ENCODE measurements at regions not wholly inside any gene's neighbourhood (a gene's known extent, or its start where the extent isn't known, plus 50 kb on each side); places are given as distances from the start of the nearest gene placed in this dataset.
"Not testable (repeated sequence)": the region's sequence is repeated elsewhere in the genome, so short reads cannot be mapped to it uniquely, and the experiment has no call there.

DNA sequence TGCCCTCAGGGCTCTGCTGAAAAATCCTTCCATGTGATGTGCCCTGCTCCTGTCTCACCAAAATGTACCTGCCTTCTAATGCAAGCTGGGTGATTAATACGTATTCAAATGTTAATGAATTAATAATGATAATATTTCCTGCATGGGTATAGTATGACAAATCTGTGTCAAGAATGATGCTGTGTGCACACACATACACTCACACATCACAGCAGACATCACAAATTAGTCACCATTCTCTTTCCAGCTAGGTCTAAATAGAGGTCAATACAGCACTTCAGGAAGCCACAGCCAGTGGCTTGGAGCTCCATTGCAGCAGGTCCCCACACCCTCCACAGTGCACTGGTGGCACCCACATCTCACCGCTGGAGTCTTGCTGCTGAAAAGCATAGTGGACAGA lies 681.2 kb upstream of the NRP1 start:
- no peak for DNase-seq (ENCODE audit: low read depth)

DNA sequence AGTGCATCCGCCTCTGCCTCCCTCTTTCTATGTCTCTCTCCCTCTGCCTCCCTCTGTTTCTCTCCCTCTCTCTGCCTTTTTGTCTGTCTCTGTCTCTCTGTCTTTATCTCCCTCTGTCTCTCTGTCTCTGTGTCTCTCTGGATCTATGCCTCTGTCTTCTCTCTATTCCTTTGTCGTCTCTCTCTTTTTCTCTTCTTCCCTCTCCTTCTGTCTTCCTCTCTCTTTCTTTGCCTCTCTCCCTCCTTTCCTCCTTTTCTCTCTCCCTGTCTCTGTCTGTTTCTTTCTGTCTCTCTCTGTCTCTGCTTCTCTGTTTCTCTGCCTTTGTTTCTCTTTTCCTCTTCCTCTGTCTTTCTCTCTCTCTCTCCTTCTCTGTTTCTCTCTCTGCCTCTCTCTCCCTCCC lies 678.8 kb upstream of the NRP1 start:
- no peak for DNase-seq (ENCODE audit: low read depth)

DNA sequence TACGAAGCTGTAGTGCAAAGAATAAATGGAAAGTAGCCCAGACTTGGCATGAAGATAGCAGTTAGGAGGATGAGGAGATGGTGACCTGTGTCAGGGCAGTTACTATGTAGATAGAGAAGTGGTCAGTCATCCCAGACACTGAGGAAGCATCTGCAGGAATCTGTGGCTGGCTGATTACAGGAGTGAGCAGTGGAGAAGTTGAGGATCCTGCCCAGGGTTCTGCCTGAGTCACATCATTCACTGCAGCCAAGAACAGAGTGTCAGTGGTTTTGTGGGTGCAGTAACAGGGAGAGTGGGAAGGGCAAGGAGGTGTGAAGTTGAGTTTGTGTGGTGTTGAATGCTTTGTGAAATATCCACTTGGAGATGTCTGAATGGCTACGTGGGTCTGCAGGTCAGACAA lies 676.4 kb upstream of the NRP1 start:
- DNase-seq (ENCODE audit: low read depth) = no peak

DNA sequence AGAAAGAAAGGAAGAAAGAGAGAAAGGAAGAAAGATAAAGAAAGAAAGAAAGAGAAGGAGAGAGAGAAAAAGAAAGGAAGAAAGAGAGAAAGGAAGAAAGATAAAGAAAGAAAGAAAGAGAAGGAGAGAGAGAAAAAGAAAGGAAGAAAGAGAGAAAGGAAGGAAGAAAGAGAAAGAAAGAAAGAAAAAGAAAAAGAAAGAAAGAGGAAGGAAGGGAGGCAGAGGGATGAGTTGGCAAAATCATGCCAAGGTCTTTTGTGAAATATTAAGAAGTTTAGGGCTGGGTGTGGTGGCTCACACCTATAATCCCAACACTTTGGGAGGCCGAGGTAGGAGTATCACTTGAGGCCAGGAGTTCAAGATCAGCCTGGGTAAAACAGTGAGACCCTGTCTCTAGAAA lies 675.8 kb upstream of the NRP1 start:
- not testable (repeated sequence) for DNase-seq (ENCODE audit: low read depth)

DNA sequence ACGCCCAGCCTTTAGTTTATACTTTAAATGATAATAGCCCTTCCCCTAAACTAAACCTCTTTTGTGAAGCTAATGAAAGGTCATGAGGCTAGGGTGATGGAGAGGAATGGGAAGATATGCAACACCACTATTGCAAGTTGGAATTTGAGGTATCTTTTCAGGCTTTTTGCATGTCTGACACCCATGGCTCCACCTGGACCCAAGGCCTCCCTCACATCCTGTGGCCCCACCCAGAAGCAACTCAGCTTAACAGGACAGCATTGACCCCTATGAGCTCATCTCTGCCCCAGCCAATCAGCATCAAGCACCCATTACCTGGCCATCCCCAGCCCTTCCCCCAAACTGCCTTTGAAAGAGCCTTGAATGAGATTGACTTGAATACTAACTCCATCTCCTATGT lies 674.2 kb upstream of the NRP1 start:
- no peak for DNase-seq (ENCODE audit: low read depth)

DNA sequence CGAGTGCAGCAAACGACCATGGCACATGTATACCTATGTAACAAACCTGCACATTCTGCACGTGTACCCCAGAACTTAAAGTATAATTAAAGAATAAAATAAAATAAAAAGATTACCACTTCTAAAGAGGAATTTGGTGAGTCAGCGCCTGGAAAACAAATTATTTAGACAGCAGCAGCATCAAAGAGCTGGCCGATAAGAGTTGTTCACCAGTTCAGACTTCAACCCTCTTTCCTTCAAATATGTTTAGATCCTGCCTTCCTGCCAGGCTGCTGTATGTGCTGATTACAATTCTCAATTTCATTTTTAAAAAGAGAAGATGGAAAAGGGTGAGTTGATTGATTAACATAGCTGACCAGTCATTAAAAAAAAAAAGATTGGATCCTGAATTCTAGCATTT lies 672.0 kb upstream of the NRP1 start:
- DNase-seq (ENCODE audit: low read depth) = no peak

DNA sequence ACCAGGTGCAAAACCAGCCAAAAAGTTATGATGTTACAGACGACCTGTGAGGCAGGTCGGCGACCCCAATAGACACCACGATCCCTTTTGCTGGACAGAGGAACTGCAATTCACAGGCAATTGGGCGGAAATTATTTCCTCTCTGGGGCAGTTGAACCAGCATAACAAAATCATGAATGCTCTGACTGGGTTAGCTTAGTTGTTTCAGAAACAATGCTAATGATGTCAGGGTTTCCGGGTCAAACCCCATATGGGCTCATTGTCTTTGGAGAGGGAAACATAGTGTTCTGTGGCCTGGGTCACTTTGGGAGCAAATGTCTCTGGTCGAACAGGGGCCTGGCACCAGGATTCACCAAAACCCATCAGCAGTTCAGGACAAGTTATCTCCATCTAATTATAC lies 669.1 kb upstream of the NRP1 start:
- no peak for DNase-seq (ENCODE audit: low read depth)

DNA sequence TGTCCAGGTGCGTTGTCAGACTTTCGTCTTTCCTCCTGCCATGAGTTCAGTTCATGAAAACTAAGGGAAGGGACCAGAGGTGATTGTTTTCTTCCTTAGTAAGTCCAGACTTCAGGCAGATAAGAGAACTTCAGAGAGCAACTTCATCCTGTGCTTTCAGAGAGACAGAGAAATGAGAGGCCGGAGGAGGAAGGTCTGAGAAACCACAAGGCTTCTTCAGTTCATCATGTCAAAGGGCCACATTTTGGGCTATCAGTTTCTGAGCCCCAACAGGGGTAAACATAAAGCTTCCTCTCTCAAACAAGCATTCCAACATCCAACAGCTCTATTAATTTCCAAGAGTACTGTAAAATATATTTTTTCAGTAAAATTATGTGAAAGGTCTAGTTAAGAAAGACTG lies 668.4 kb upstream of the NRP1 start:
- no peak for DNase-seq (ENCODE audit: low read depth)

DNA sequence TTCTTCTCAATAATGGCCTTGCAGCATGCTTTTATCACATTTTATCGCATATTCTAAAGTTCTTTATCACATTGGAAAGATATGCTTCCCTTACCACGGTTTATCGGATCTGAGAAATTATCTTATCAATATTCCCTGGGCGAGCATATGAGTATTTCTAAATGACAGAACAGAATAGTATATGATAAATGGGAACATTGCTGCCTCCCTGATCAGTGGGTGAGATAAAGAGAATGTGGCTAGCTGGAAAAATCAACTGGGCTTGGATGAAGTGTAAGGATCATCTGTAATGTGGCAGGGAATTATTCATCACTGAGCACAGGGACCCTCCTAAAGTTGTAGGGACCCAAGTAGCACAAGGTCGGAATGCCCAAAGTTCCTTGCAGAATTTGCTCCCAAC lies 667.4 kb upstream of the NRP1 start:
- no peak for DNase-seq (ENCODE audit: low read depth)

DNA sequence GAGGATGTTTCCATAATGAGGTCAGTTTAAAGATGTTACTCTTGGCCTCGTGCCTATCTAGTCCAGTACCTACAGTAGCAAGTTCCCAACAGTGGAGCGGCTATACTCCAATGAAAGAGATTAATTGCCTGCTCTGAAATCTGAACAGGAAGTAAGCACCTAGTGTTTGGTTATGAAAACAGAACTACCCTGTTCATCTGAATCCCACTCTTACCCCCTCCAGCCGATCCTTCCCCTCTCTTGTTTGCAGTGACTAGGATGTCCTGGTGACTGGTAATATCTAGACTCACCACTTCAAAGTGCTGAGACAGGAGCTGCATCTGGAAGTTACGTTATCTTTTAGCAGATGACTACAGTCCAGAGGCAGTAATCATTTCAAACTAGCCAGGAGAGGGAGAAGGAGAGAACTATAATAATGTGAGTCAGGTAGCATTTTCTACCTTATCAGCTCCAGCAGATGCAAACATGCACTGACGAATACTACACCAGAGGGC lies 666.7 kb upstream of the NRP1 start:
- no peak for DNase-seq (ENCODE audit: low read depth)

DNA sequence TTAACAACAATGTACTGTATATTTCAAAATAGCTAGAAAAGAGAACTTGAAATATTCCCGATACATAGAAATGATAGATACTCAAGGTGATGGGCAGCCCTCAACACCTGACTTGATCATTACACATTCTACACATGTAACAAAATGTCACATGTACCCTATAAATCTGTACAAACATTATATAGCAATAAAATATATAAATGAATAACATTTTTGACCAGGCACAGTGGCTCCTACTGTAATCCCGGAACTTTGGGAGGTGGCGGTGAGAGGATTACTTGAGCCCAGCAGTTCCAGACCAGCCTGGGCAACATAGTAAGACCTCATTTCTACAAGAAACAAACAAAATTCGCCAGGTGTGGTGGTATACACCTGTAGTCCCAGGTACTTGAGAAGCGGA lies 659.5 kb upstream of the NRP1 start:
- DNase-seq (ENCODE audit: low read depth) = no peak

DNA sequence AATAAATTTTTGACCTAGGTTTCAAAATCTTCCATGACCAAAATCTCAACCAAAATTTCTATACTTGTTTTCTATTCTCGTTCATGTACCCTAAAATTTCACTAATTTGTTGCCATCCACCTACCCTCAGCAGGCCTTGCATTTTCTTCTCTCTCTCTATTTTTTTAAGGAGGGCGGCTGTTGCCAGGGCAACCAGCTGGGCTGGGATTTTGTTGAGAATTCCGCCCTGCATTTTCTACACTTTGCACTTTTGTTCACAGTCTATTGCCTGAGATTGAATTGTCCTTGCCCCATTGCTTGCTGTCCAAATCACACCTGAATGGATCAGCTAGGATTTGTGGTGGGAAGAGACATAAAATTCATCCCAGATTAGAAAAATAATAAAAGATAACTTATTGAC lies 657.5 kb upstream of the NRP1 start:
- no peak for DNase-seq (ENCODE audit: low read depth)

DNA sequence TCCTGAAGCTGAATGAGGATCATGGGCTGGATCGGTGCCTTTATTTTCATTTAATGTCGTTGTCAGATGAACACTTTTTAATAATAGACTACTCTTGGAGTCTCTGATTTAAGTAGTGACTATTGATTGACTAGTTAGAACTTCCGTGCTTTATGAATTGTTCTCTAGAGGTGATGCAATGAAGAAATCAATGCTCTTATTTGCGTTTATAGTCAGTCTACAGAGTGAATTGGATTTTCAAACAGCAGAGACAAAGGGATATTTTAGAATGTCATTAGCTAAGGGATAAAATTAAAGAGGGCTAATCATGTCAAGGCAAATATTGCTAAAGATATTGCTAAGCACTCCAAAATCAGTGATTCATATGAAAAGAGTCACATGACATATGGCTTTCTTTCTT lies 652.0 kb upstream of the NRP1 start:
- DNase-seq (ENCODE audit: low read depth) = no peak

DNA sequence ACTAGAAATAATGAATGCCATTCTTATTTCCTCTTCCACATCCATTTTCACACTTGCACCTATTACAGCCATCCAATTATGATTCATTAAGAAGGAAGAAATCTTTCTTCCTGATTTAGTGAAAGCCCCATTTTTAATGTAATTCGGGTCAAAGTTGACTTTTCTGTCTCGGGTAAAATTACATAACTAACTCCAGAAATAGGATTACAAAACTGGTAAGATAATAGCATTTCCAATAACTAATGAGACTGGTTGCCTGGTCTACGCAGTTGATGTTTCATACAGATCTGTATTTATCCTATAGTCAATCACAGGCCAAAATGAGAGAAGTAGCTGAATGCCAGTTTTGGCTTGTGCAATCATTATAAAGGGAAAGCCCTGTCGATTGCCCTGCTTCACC lies 651.5 kb upstream of the NRP1 start:
- no peak for DNase-seq (ENCODE audit: low read depth)

DNA sequence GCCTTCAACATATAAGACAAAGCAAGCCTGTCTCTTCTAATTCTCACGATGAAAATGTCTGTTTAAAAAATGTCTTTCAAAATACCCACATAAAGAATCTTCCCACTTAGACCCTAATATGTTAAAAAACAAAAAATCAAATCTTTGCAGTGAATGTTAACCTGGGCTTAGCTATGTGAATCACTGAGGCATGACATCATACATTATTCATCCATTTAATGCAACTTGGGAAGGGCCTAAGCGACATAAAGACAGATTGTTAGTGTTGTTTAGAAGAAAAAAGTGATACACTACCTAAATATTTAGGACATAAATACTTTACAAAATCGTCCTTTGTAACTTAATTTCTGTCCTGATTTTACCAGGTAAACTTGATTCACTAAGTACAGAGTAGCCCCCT lies 648.5 kb upstream of the NRP1 start:
- DNase-seq (ENCODE audit: low read depth) = no peak

DNA sequence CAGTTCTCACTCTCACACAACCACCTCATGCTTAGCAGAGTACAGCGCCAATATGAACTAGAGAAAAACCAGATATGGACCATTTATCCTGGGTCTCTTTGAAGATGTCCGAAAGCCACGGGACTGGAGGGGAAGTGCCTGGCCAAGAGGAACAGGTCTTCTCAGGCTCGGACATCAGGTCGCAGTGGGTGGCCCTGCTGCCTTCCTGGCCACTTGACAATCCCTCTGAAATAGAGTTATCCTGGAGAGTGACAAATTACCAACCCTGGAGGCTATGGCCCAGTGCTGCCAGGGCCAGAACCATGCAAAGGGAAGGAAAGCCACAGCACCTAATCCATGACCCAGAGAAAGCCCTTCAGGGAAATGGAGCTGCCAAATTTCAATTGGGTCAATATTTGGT lies 646.8 kb upstream of the NRP1 start:
- DNase-seq (ENCODE audit: low read depth) = no peak

DNA sequence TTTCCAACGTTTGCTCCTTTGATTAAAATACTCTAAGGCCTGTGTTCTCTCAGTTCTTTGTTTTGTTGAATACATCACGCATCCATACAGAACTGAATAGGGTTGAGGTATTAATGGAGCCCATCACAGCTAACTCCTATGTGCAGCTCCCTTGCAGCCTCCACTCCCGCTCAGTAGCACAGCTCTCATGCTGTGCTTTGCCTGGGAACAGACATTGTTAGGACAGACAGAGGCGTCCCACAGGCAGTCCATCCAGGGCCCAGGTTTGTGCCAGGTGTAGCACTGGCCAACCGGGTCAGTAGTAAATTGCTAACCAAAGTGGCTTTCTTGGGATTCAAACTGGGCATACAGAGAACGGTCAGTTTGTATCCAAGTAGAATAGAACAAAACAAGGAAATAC lies 644.7 kb upstream of the NRP1 start:
- no peak for DNase-seq (ENCODE audit: low read depth)

DNA sequence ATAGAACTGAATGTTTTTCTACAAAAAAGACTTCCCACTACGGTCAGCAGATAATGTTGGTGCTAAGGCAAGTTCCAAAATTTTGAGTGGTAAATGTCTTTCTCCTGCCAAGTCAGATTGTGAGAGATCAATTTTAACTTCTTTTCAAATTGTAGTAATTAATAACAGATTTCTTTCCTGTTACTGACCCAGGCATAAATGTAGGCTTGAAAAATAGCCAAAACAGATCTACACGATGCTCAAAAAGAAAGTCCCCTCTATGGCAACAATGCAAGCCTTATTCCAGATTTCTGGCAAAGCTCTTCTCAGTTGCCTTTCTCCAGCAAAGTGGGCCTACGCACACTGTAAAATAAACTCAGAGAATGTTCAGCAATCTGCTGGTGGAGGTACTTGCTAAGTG lies 641.0 kb upstream of the NRP1 start:
- DNase-seq (ENCODE audit: low read depth) = no peak

DNA sequence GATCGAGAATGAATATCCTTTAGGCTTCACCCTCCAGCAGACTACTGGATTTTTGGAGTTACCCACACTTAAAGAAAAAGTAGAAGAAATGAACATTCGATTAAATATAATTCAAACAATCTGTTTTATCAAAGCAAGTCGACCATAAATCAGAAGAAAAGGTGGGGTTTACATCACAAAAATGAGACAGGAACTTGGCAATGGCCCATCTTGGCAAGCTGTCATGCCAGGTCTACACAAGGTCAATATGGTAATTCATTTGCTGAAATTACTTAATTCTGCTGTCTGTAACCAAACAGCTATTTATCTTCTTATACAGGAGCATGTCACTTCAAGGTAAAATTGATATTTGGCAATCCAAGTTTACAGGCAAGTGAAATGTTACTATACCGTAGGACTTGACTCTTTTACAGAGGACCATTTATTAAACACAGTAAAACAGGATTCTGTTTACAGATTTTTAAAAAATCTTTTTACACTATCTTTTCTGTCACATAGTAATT lies 640.6 kb upstream of the NRP1 start:
- no peak for DNase-seq (ENCODE audit: low read depth)

DNA sequence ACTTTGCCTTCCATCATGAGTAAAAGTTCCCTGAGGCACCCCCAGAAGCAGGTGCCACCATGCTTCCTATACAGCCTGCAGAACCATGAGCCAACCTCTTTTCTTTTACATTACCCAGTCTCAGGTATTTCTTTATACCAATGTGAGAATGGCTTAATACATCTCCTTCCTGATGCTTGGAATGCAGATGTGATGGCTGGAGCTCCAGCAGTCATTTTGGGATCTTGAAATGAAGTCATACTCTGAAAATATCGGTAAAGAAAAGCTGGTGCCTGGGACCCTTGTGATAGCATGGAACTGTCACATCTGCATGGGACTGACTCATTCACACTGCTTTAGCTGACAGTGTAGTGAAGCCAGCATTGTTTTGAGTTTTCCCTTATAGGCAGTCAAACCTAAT lies 634.5 kb upstream of the NRP1 start:
- DNase-seq (ENCODE audit: low read depth) = no peak

DNA sequence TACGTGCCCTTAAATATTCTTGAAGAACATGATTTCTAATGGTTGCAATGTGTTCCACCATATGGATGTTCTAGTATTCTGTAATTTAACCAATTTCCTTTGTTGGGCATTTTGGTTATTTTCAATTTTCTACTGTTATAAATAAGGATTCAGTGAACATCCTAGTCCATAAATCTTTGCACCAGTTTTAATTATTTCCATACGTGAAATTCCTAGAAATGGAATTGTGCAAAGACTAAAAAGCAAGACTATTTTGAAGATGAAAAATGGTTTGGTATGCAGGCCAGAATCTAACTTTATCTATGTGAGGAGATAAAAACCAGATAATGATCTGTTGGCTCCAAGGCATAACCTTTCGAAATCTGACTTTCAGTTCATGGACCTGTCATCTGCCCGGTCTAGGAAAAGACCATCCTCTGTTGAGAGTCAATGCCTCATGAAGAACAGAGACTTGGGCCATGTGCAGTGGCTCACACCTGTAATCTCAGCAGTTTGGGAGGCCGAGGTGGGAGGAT lies 633.2 kb upstream of the NRP1 start:
- DNase-seq (ENCODE audit: low read depth) = no peak

DNA sequence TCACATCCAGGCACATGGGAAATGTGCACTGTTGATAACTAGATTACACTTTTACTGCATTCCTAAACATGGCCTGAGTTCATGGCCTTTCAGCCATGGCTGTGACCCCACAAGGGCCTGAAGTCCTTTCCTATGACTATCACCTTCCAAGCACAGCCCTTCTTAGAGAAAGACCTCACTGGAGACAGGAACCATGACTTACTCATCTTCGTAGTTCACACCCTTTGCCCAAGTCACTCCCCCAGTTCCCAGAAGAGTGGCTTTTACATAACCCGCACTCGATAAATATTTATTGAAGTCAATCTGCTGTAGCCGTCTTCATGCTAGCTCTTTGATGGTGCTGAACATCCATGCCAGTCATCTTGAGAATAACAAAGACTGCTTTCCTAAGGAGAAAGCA lies 632.5 kb upstream of the NRP1 start:
- DNase-seq (ENCODE audit: low read depth) = no peak

DNA sequence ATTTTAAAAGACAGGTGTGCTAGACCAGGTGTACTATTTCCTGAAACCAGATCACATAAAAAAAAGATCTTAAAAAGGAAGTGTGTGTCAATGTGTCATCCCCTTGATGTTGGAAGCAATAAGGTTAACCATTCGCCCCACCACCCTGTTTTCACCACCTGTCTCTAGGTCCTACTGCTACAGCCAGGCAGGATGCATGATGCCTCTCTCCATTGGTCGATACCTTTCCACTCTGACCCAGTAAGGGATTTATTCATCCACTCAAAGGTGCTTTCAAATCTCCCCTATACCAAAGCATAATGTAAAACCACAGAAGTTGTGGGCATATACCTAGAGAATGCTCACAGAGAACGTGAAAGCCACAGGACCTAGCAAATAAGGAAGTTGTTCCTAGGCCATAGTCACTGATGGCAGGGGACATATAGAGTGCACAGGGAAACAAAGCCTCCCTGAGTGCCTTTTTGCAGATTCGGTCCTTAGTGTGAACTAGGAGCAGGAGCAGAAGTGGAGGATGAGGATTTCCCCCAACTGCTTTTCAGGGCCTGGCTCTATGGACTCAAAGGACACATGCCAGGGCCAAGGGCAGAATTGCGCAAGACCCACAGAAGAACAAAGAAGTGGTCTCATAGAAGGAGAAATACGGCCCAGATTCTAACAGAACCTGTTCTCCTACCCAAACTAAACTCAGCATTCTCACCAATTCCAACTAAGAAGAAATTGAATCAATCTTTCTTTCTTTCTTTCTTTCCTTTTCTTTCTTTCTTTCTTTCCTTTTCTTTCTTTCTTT lies 631.5 kb upstream of the NRP1 start:
- DNase-seq (ENCODE audit: low read depth) = no peak

DNA sequence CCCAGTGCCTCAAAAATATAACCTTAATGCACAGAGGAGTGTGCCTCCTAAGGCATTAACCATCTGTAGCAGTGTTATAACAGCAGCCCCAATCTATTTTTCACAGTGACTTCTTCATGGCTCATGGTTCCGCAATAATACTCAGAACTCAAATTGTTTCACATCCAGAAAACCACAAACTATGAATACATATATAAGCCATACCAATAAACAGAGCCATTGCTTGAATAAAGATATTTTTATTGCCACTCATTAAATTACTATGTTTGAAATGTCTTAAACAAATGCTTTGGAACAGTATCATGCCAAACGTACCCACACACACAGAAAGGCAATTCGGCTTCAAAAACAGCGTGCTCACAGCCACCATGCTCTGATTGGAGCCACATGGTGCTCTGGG lies 629.3 kb upstream of the NRP1 start:
- no peak for DNase-seq (ENCODE audit: low read depth)

Measured in activated T-cell treated with anti-CD3 and anti-CD28 coated beads for 48 hours (primary cell).